ENCODE measurements at regions not wholly inside any gene's neighbourhood (a gene's known extent, or its start where the extent isn't known, plus 50 kb on each side); places are given as distances from the start of the nearest gene placed in this dataset.

GRCh38 chr7:88095-88926 is 104.1 kb upstream of the FAM20C start:
- TF ChIP-seq, protein P1, sequence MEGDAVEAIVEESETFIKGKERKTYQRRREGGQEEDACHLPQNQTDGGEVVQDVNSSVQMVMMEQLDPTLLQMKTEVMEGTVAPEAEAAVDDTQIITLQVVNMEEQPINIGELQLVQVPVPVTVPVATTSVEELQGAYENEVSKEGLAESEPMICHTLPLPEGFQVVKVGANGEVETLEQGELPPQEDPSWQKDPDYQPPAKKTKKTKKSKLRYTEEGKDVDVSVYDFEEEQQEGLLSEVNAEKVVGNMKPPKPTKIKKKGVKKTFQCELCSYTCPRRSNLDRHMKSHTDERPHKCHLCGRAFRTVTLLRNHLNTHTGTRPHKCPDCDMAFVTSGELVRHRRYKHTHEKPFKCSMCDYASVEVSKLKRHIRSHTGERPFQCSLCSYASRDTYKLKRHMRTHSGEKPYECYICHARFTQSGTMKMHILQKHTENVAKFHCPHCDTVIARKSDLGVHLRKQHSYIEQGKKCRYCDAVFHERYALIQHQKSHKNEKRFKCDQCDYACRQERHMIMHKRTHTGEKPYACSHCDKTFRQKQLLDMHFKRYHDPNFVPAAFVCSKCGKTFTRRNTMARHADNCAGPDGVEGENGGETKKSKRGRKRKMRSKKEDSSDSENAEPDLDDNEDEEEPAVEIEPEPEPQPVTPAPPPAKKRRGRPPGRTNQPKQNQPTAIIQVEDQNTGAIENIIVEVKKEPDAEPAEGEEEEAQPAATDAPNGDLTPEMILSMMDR (conservative IDR thresholded peaks at IDR 0.05; ENCODE audit: low read depth, low read length), result no peak
- TF ChIP-seq MAZ (IDR thresholded peaks at IDR 0.05; ENCODE audit: borderline replicate concordance, low read depth, low read length), result no peak
- TF ChIP-seq, protein P2, sequence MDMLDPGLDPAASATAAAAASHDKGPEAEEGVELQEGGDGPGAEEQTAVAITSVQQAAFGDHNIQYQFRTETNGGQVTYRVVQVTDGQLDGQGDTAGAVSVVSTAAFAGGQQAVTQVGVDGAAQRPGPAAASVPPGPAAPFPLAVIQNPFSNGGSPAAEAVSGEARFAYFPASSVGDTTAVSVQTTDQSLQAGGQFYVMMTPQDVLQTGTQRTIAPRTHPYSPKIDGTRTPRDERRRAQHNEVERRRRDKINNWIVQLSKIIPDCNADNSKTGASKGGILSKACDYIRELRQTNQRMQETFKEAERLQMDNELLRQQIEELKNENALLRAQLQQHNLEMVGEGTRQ (IDR thresholded peaks at IDR 0.05; ENCODE audit: low read depth, low read length), result no peak
- TF ChIP-seq POLR2A (IDR thresholded peaks at IDR 0.05; ENCODE audit: low read depth, low read length), result no peak

Data from IMR-90 (cell line).